Gastroesophageal sphincter (tissue), 3 donors: ENCODE measurements at regions not wholly inside any gene's neighbourhood (a gene's known extent, or its start where the extent isn't known, plus 50 kb on each side); places are given as distances from the start of the nearest gene placed in this dataset.

Experiments
- CTCF ChIP-seq, 4 experiments: fragments of 200-600 bp in 2 of 4; fragments of 450-650 bp in 2 of 4; sonication (generic) in 1 of 4; IDR thresholded peaks; one replicate each; pipeline ENCODE4 v1.5.1; 2017 to 2019; ENCODE audit warnings: antibody characterized with exemption in 4 of 4, mild to moderate bottlenecking in 2 of 4, moderate library complexity in 2 of 4
- POLR2A ChIP-seq, 2 donors: fragments of 450-650 bp; IDR thresholded peaks; one replicate each; pipeline ENCODE4 v1.6.1; 2017; ENCODE audit warnings: antibody characterized with exemption in 2 of 2, mild to moderate bottlenecking in 2 of 2, moderate library complexity in 1 of 2

GRCh38 chr4:81552086-81552485, 80.4 kb upstream of the RASGEF1B start:
- no peak for TF ChIP-seq CTCF (IDR thresholded peaks at IDR 0.05)
- no peak for TF ChIP-seq POLR2A (IDR thresholded peaks at IDR 0.05)
